Esophagus muscularis mucosa (tissue), 4 donors: ENCODE measurements at regions not wholly inside any gene's neighbourhood (a gene's known extent, or its start where the extent isn't known, plus 50 kb on each side); places are given as distances from the start of the nearest gene placed in this dataset.
"Not testable (repeated sequence)": the region's sequence is repeated elsewhere in the genome, so short reads cannot be mapped to it uniquely, and the experiment has no call there.

Source experiments
- DNase-seq: peaks from one replicate; pipeline ENCODE4 v3.0.0-alpha.2; 2017; ENCODE audit errors: extremely low spot score
- H3K27ac ChIP-seq, 4 donors: fragments of 200-600 bp; sonication (generic); replicated peaks in 1 of 4; 1 replicate in 3 of 4; 2 replicates in 1 of 4; pipeline ENCODE4 v1.5.1; 2016 to 2019; ENCODE audit warnings: mild to moderate bottlenecking in 1 of 4
- H3K27me3 ChIP-seq, 4 donors: fragments of 200-600 bp; sonication (generic); one replicate each; pipeline versions ENCODE4 v1.5.1 to v1.6.0; 2016 to 2019
- H3K36me3 ChIP-seq, 4 donors: fragments of 200-600 bp; sonication (generic); one replicate each; pipeline ENCODE4 v1.5.1; 2016 to 2019
- H3K4me1 ChIP-seq, 4 donors: fragments of 200-600 bp; sonication (generic); one replicate each; pipeline ENCODE4 v1.5.1; 2016 to 2019
- H3K4me3 ChIP-seq, 4 donors: fragments of 200-600 bp; sonication (generic); 1 replicate in 2 of 4; 2 replicates in 2 of 4; pipeline ENCODE4 v1.5.1; 2016 to 2019; ENCODE audit warnings: mild to moderate bottlenecking in 4 of 4, moderate library complexity in 1 of 4
- H3K9me3 ChIP-seq, 4 donors: fragments of 200-600 bp; sonication (generic); 1 replicate in 3 of 4; 2 replicates in 1 of 4; pipeline ENCODE4 v1.5.1; 2016 to 2019
- EP300 ChIP-seq: sonication (generic); formaldehyde crosslinking; IDR thresholded peaks from one replicate; pipeline ENCODE4 v1.6.1; 2017; ENCODE audit warnings: antibody characterized with exemption
- POLR2A ChIP-seq: fragments of 450-650 bp; IDR thresholded peaks from one replicate; pipeline ENCODE4 v1.6.1; 2017; ENCODE audit warnings: antibody characterized with exemption, moderate library complexity, mild to moderate bottlenecking, low read depth
- POLR2AphosphoS5 ChIP-seq, 2 donors: sonication (generic); formaldehyde crosslinking; IDR thresholded peaks; one replicate each; pipeline ENCODE4 v1.6.1; 2017; ENCODE audit warnings: antibody characterized with exemption in 2 of 2
- WGBS: methylation state at CpG from one replicate; pipeline ENCODE4 v1.1.5; 2018; 5-methylcytosine and 5-hydroxymethylcytosine counted together
- intact Hi-C: fragments of 100-400 bp; cut with DNase I; formaldehyde crosslinking; loops from one replicate; pipeline ENCODE4 v1.15.1; 2023
- TF ChIP-seq, protein P1 (sequence below), 3 experiments: fragments of 200-600 bp in 2 of 3; fragments of 450-650 bp in 1 of 3; sonication (generic) in 2 of 3; IDR thresholded peaks; one replicate each; pipeline ENCODE4 v1.5.1; 2017 to 2019; ENCODE audit warnings: antibody characterized with exemption in 3 of 3, mild to moderate bottlenecking in 2 of 3, moderate library complexity in 1 of 3

DNA sequence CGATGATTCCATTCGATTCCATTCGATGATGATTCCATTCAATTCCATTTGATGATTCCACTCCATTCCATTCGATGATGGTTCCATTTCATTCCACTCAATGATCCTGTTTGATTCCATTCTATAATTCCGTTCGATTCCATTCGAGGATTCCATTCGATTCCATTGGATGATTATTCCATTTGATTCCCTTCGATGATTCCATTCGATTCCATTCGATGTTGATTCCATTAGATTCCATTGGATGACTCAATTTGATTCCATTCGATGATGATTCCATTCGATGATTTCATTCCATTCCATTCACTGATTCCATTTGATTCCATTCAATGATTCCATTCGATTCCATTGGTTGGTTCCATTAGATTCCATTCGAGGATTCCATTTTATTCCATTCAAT is 1084.4 kb downstream of the RPIA start:
- Histone ChIP-seq H3K9me3 (peaks cover 0 to 95% (median 75%) of the 10 kb centered on the region in 4 donors), H3K36me3 (no peaks in the 10 kb centered on the region), H3K4me1 (no peaks in the 10 kb centered on the region), H3K27me3 (no peaks in the 10 kb centered on the region), H3K4me3 (no peak overlapping the region), H3K27ac (no peak overlapping the region)
- no peak for DNase-seq
- intact Hi-C loops = no loop called here
- TF ChIP-seq EP300 = no peak
- TF ChIP-seq, protein P1, sequence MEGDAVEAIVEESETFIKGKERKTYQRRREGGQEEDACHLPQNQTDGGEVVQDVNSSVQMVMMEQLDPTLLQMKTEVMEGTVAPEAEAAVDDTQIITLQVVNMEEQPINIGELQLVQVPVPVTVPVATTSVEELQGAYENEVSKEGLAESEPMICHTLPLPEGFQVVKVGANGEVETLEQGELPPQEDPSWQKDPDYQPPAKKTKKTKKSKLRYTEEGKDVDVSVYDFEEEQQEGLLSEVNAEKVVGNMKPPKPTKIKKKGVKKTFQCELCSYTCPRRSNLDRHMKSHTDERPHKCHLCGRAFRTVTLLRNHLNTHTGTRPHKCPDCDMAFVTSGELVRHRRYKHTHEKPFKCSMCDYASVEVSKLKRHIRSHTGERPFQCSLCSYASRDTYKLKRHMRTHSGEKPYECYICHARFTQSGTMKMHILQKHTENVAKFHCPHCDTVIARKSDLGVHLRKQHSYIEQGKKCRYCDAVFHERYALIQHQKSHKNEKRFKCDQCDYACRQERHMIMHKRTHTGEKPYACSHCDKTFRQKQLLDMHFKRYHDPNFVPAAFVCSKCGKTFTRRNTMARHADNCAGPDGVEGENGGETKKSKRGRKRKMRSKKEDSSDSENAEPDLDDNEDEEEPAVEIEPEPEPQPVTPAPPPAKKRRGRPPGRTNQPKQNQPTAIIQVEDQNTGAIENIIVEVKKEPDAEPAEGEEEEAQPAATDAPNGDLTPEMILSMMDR (IDR thresholded peaks at IDR 0.05) = no peak
- no peak for TF ChIP-seq POLR2A
- no peak for TF ChIP-seq POLR2AphosphoS5 (IDR thresholded peaks at IDR 0.05)
- WGBS = 83% methylated on average over 15 of the region's 15 CpGs

DNA sequence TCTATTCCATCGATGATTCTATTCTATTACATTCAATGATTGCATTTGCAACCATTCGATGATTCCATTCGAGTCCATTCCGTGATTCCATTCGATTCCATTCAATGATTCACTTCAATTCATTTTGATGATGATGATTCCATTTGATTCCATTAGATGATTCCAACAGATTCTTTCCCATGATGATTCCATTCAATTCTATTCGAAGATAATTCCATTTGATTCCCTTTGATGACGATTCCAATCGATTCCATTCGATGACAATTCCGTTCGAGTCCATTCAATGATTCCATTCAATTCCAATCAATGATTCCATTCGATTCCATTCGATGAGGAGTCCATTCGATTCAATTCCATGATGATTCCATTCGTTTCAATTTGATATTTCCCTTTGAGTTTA is 1088.8 kb downstream of the RPIA start:
- Histone ChIP-seq H3K27me3 (no peaks in the 10 kb centered on the region), H3K4me1 (no peaks in the 10 kb centered on the region), H3K27ac (no peak overlapping the region), H3K9me3 (peaks cover 0 to 97% (median 70%) of the 10 kb centered on the region in 4 donors), H3K4me3 (no peak overlapping the region), H3K36me3 (no peaks in the 10 kb centered on the region)
- TF ChIP-seq POLR2AphosphoS5 (IDR thresholded peaks at IDR 0.05) = no peak
- WGBS = 80% methylated on average over 15 of the region's 15 CpGs
- intact Hi-C loops = loop anchor here (5.0 kb wide), 1 partner anchor 42 kb away; no protein-coding TSS in a partner anchor
- no peak for DNase-seq

DNA sequence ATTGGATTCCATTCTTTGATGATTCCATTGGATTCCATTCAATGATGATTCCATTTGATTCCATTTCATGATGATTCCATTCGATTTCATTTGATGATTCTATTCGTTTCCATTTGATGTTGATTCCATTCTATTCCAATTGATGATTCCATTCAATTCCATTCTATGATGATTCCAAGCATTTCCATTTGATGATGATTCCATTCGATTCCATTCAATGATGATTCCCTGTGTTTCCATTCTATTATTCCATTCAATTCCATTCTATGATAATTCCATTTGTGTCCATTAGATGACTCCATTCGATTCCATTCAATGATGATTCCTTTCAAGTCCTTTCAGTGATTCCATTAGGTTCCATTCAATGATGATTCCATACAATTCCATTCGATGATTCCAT is 1090.5 kb downstream of the RPIA start:
- intact Hi-C loops = loop anchor here (5.0 kb wide), 1 partner anchor 40 kb away; no protein-coding TSS in a partner anchor
- Histone ChIP-seq H3K27ac (no peak overlapping the region), H3K36me3 (no peaks in the 10 kb centered on the region), H3K4me1 (no peaks in the 10 kb centered on the region), H3K27me3 (no peaks in the 10 kb centered on the region), H3K9me3 (peaks cover 0 to 96% (median 63%) of the 10 kb centered on the region in 4 donors), H3K4me3 (no peak overlapping the region)
- WGBS = 56% methylated on average over 5 of the region's 5 CpGs
- no peak for DNase-seq
- TF ChIP-seq POLR2AphosphoS5 (IDR thresholded peaks at IDR 0.05) (no peak), POLR2A (no peak), EP300 (no peak)
- TF ChIP-seq, protein P1 (IDR thresholded peaks at IDR 0.05) = no peak

- Histone ChIP-seq H3K4me3 (no peak overlapping the region), H3K27ac (no peak overlapping the region), H3K27me3 (no peaks in the 10 kb centered on the region), H3K36me3 (no peaks in the 10 kb centered on the region), H3K4me1 (no peaks in the 10 kb centered on the region), H3K9me3 (peaks cover 0 to 95% (median 53%) of the 10 kb centered on the region in 4 donors)
- WGBS = 75% methylated on average over 16 of the region's 16 CpGs
- no peak for DNase-seq
- TF ChIP-seq POLR2A = no peak
- TF ChIP-seq EP300 = no peak
- no peak for TF ChIP-seq POLR2AphosphoS5 (IDR thresholded peaks at IDR 0.05)
- TF ChIP-seq, protein P1 (IDR thresholded peaks at IDR 0.05) = no peak
- intact Hi-C loops = loop anchor here (5.0 kb wide), 1 partner anchor 37 kb away; no protein-coding TSS in a partner anchor
Observed at GRCh38 chr2:89784960-89785359, 1093.5 kb downstream of the RPIA start.

- intact Hi-C loops, DNase-seq, H3K4me3 ChIP-seq, H3K36me3 ChIP-seq, H3K27ac ChIP-seq, H3K4me1 ChIP-seq, H3K27me3 ChIP-seq: not testable (repeated sequence)
- WGBS = 78% methylated on average over 15 of the region's 15 CpGs
- H3K9me3 ChIP-seq = peaks cover 0 to 95% (median 52%) of the 10 kb centered on the region in 4 donors
Observed at GRCh38 chr2:89785528-89785927, 1094.1 kb downstream of the RPIA start.

GRCh38 chr2:89786642-89787041 is 1095.2 kb downstream of the RPIA start:
- intact Hi-C loops, H3K27me3 ChIP-seq, H3K27ac ChIP-seq, H3K4me3 ChIP-seq, H3K4me1 ChIP-seq, H3K36me3 ChIP-seq, DNase-seq: not testable (repeated sequence)
- H3K9me3 ChIP-seq = peaks cover 0 to 95% (median 49%) of the 10 kb centered on the region in 4 donors
- 74% methylated on average over 16 of the region's 16 CpGs for WGBS

GRCh38 chr2:89795530-89795929 is 1104.1 kb downstream of the RPIA start:
- WGBS = 80% methylated on average over 17 of the region's 17 CpGs
- H3K27ac ChIP-seq, DNase-seq, H3K4me1 ChIP-seq, intact Hi-C loops, H3K36me3 ChIP-seq, H3K27me3 ChIP-seq, H3K4me3 ChIP-seq: not testable (repeated sequence)
- peaks cover 0 to 88% (median 42%) of the 10 kb centered on the region in 4 donors for H3K9me3 ChIP-seq
